ENCODE measurements at regions not wholly inside any gene's neighbourhood (a gene's known extent, or its start where the extent isn't known, plus 50 kb on each side); places are given as distances from the start of the nearest gene placed in this dataset.

- H3K27me3 Mint-ChIP-seq (ENCODE audit: low read depth), result no peaks in the 10 kb centered on the region
- H3K27ac Mint-ChIP-seq (ENCODE audit: unreplicated experiment), result no peak overlapping the region
- H3K9me3 Mint-ChIP-seq, result peaks cover 17% of the 10 kb centered on the region
- DNase-seq (ENCODE audit: low read depth, low spot score), result no peak
- peaks cover 6% of the 10 kb centered on the region for H3K4me1 Mint-ChIP-seq
- no peak for TF ChIP-seq CTCF (conservative IDR thresholded peaks at IDR 0.05)
- H3K4me3 Mint-ChIP-seq, result no peak overlapping the region
- peaks cover 16% of the 10 kb centered on the region for H3K36me3 Mint-ChIP-seq (ENCODE audit: low read depth)
Measured at GRCh38 chr4:115356176-115356575, 242.8 kb upstream of the NDST4 start.

- Mint-ChIP-seq H3K27ac (ENCODE audit: unreplicated experiment) (no peak overlapping the region), H3K36me3 (ENCODE audit: low read depth) (peaks cover 16% of the 10 kb centered on the region), H3K9me3 (peaks cover 17% of the 10 kb centered on the region), H3K4me1 (peaks cover 3% of the 10 kb centered on the region), H3K27me3 (ENCODE audit: low read depth) (no peaks in the 10 kb centered on the region), H3K4me3 (no peak overlapping the region)
- TF ChIP-seq CTCF (conservative IDR thresholded peaks at IDR 0.05), result no peak
- DNase-seq (ENCODE audit: low read depth, low spot score), result no peak
Measured at GRCh38 chr4:115355329-115355728, 241.9 kb upstream of the NDST4 start.

- Mint-ChIP-seq H3K27ac (ENCODE audit: unreplicated experiment) (no peak overlapping the region), H3K36me3 (ENCODE audit: low read depth) (peaks cover 16% of the 10 kb centered on the region), H3K27me3 (ENCODE audit: low read depth) (no peaks in the 10 kb centered on the region), H3K9me3 (peaks cover 16% of the 10 kb centered on the region), H3K4me3 (no peak overlapping the region), H3K4me1 (no peaks in the 10 kb centered on the region)
- no peak for DNase-seq (ENCODE audit: low read depth, low spot score)
- no peak for TF ChIP-seq CTCF (conservative IDR thresholded peaks at IDR 0.05)
Measured at GRCh38 chr4:115353370-115353769, 239.9 kb upstream of the NDST4 start.

- Mint-ChIP-seq H3K27me3 (ENCODE audit: low read depth) (no peaks in the 10 kb centered on the region), H3K27ac (ENCODE audit: unreplicated experiment) (no peak overlapping the region), H3K4me1 (no peaks in the 10 kb centered on the region), H3K9me3 (peaks cover 2% of the 10 kb centered on the region), H3K36me3 (ENCODE audit: low read depth) (no peaks in the 10 kb centered on the region), H3K4me3 (no peak overlapping the region)
- no peak for DNase-seq (ENCODE audit: low read depth, low spot score)
- no peak for TF ChIP-seq CTCF (conservative IDR thresholded peaks at IDR 0.05)
Measured at GRCh38 chr4:115343171-115343570, 229.8 kb upstream of the NDST4 start.

- no peaks in the 10 kb centered on the region for H3K4me1 Mint-ChIP-seq
- no peak for TF ChIP-seq CTCF (conservative IDR thresholded peaks at IDR 0.05)
- no peak for DNase-seq (ENCODE audit: low read depth, low spot score)
- no peaks in the 10 kb centered on the region for H3K36me3 Mint-ChIP-seq (ENCODE audit: low read depth)
- no peak overlapping the region for H3K27ac Mint-ChIP-seq (ENCODE audit: unreplicated experiment)
- no peaks in the 10 kb centered on the region for H3K9me3 Mint-ChIP-seq
- H3K4me3 Mint-ChIP-seq, result no peak overlapping the region
- H3K27me3 Mint-ChIP-seq (ENCODE audit: low read depth), result no peaks in the 10 kb centered on the region
Measured at GRCh38 chr4:115334736-115335411, 221.5 kb upstream of the NDST4 start.
